ENCODE measurements at regions not wholly inside any gene's neighbourhood (a gene's known extent, or its start where the extent isn't known, plus 50 kb on each side); places are given as distances from the start of the nearest gene placed in this dataset.
"Not testable (repeated sequence)": the region's sequence is repeated elsewhere in the genome, so short reads cannot be mapped to it uniquely, and the experiment has no call there.

- DNase-seq (ENCODE audit: low spot score): no peak
Measured at GRCh38 chr5:30479104-30479503, 714.4 kb upstream of the CDH6 start.

GRCh38 chr5:30475429-30475828 is 718.1 kb upstream of the CDH6 start:
- no peak for DNase-seq (ENCODE audit: low spot score)

GRCh38 chr5:30469691-30470090 is 723.8 kb upstream of the CDH6 start:
- DNase-seq (ENCODE audit: low spot score): no peak

GRCh38 chr5:30458681-30459080 is 734.8 kb upstream of the CDH6 start:
- no peak for DNase-seq (ENCODE audit: low spot score)

- DNase-seq (ENCODE audit: low spot score): not testable (repeated sequence)
Measured at GRCh38 chr5:30455484-30455883, 738.0 kb upstream of the CDH6 start.

- DNase-seq (ENCODE audit: low spot score): no peak
Measured at GRCh38 chr5:30453168-30453567, 740.3 kb upstream of the CDH6 start.

- DNase-seq (ENCODE audit: low spot score): no peak
Measured at GRCh38 chr5:30450153-30450552, 743.3 kb upstream of the CDH6 start.

- DNase-seq (ENCODE audit: low spot score): no peak
Measured at GRCh38 chr5:30447431-30447830, 746.1 kb upstream of the CDH6 start.

- no peak for DNase-seq (ENCODE audit: low spot score)
Measured at GRCh38 chr5:30446456-30446855, 747.0 kb upstream of the CDH6 start.

- DNase-seq (ENCODE audit: low spot score): no peak
Measured at GRCh38 chr5:30438785-30439184, 754.7 kb upstream of the CDH6 start.

- DNase-seq (ENCODE audit: low spot score): no peak
Measured at GRCh38 chr5:30436691-30437090, 756.8 kb upstream of the CDH6 start.

GRCh38 chr5:30428866-30429407 is 764.5 kb upstream of the CDH6 start:
- not testable (repeated sequence) for DNase-seq (ENCODE audit: low spot score)

GRCh38 chr5:30414078-30414477 is 779.4 kb upstream of the CDH6 start:
- no peak for DNase-seq (ENCODE audit: low spot score)

- no peak for DNase-seq (ENCODE audit: low spot score)
Measured at GRCh38 chr5:30413540-30413939, 779.9 kb upstream of the CDH6 start.

GRCh38 chr5:30405821-30406220 is 787.7 kb upstream of the CDH6 start:
- DNase-seq (ENCODE audit: low spot score): no peak

GRCh38 chr5:30401479-30402058 is 791.9 kb upstream of the CDH6 start:
- DNase-seq (ENCODE audit: low spot score): peak; percentile 9

- no peak for DNase-seq (ENCODE audit: low spot score)
Measured at GRCh38 chr5:30398423-30398822, 795.1 kb upstream of the CDH6 start.

- no peak for DNase-seq (ENCODE audit: low spot score)
Measured at GRCh38 chr5:30392897-30393296, 800.6 kb upstream of the CDH6 start.

GRCh38 chr5:30390095-30390494 is 803.4 kb upstream of the CDH6 start:
- no peak for DNase-seq (ENCODE audit: low spot score)

GRCh38 chr5:30387974-30388632 is 805.4 kb upstream of the CDH6 start:
- no peak for DNase-seq (ENCODE audit: low spot score)

GRCh38 chr5:30385754-30386153 is 807.7 kb upstream of the CDH6 start:
- DNase-seq (ENCODE audit: low spot score): no peak

- DNase-seq (ENCODE audit: low spot score): no peak
Measured at GRCh38 chr5:30384171-30384570, 809.3 kb upstream of the CDH6 start.

- no peak for DNase-seq (ENCODE audit: low spot score)
Measured at GRCh38 chr5:30380228-30380627, 813.3 kb upstream of the CDH6 start.

- no peak for DNase-seq (ENCODE audit: low spot score)
Measured at GRCh38 chr5:30376848-30377247, 816.6 kb upstream of the CDH6 start.

Measured in cerebellar cortex (tissue), 1 donor.